Activated naive CD4-positive, alpha-beta T cell treated with anti-CD3 and anti-CD28 coated beads for 36 hours (primary cell): ENCODE measurements at regions not wholly inside any gene's neighbourhood (a gene's known extent, or its start where the extent isn't known, plus 50 kb on each side); places are given as distances from the start of the nearest gene placed in this dataset.
"Not testable (repeated sequence)": the region's sequence is repeated elsewhere in the genome, so short reads cannot be mapped to it uniquely, and the experiment has no call there.

ENCODE experiments used
- CTCF ChIA-PET: fragments of 350-600 bp; sonication (Branson Sonifier 250); formaldehyde crosslinking; loops from one replicate; lab custom pipeline; 2021; ENCODE audit warnings: antibody characterized with exemption; lab: Charles Lee
- DNase-seq: peaks from one replicate; pipeline ENCODE4 v3.0.0-alpha.2; 2020
- H3K27ac Mint-ChIP-seq: one replicate; pipeline ENCODE4 v1.8.0; 2021; ENCODE audit warnings: mild to moderate bottlenecking, mixed read lengths
- H3K27me3 Mint-ChIP-seq: one replicate; pipeline ENCODE4 v1.8.0; 2021; ENCODE audit warnings: low read depth, mixed read lengths
- H3K36me3 Mint-ChIP-seq: one replicate; pipeline ENCODE4 v1.8.0; 2021; ENCODE audit warnings: low read depth, mixed read lengths
- H3K4me1 Mint-ChIP-seq: one replicate; pipeline ENCODE4 v1.8.0; 2021; ENCODE audit warnings: low read depth, mixed read lengths
- H3K4me3 Mint-ChIP-seq: one replicate; pipeline ENCODE4 v1.8.0; 2021; ENCODE audit warnings: mild to moderate bottlenecking, moderate library complexity, mixed read lengths
- H3K9me3 Mint-ChIP-seq: one replicate; pipeline ENCODE4 v1.8.0; 2021; ENCODE audit warnings: mixed read lengths
- intact Hi-C: fragments of 100-400 bp; cut with micrococcal nuclease; formaldehyde crosslinking; loops from one replicate; pipeline ENCODE4 v1.15.1; 2023

GRCh38 chr20:30302786-30303185 is 954.7 kb upstream of the DEFB115 start:
- H3K9me3 Mint-ChIP-seq, H3K4me3 Mint-ChIP-seq, CTCF ChIA-PET: not testable (repeated sequence)

GRCh38 chr20:30309938-30310337 is 947.5 kb upstream of the DEFB115 start:
- intact Hi-C loops, H3K36me3 Mint-ChIP-seq, DNase-seq, CTCF ChIA-PET, H3K4me3 Mint-ChIP-seq, H3K9me3 Mint-ChIP-seq, H3K27me3 Mint-ChIP-seq, H3K27ac Mint-ChIP-seq, H3K4me1 Mint-ChIP-seq: not testable (repeated sequence)

More at GRCh38 chr20:30302786-30303185, 954.7 kb upstream of the DEFB115 start:
- DNase-seq, H3K27ac Mint-ChIP-seq, H3K27me3 Mint-ChIP-seq, intact Hi-C loops, H3K36me3 Mint-ChIP-seq, H3K4me1 Mint-ChIP-seq: not testable (repeated sequence)

GRCh38 chr20:30310385-30310784 is 947.1 kb upstream of the DEFB115 start:
- H3K27ac Mint-ChIP-seq, H3K4me1 Mint-ChIP-seq, intact Hi-C loops, CTCF ChIA-PET, H3K27me3 Mint-ChIP-seq, H3K4me3 Mint-ChIP-seq, H3K9me3 Mint-ChIP-seq, DNase-seq, H3K36me3 Mint-ChIP-seq: not testable (repeated sequence)

- H3K27ac Mint-ChIP-seq, intact Hi-C loops, H3K36me3 Mint-ChIP-seq, DNase-seq, H3K4me1 Mint-ChIP-seq, H3K4me3 Mint-ChIP-seq, CTCF ChIA-PET, H3K9me3 Mint-ChIP-seq: not testable (repeated sequence)
- H3K27me3 Mint-ChIP-seq: peaks cover 10% of the 10 kb centered on the region
Measured at GRCh38 chr20:30312220-30312619, 945.2 kb upstream of the DEFB115 start.

- H3K27ac Mint-ChIP-seq, H3K9me3 Mint-ChIP-seq, H3K4me3 Mint-ChIP-seq, CTCF ChIA-PET, H3K36me3 Mint-ChIP-seq, intact Hi-C loops, DNase-seq, H3K4me1 Mint-ChIP-seq: not testable (repeated sequence)
- peaks cover 21% of the 10 kb centered on the region for H3K27me3 Mint-ChIP-seq
Measured at GRCh38 chr20:30313660-30314059, 943.8 kb upstream of the DEFB115 start.

- H3K27ac Mint-ChIP-seq, CTCF ChIA-PET, H3K4me3 Mint-ChIP-seq: not testable (repeated sequence)
Measured at GRCh38 chr20:30316063-30316462, 941.4 kb upstream of the DEFB115 start.

GRCh38 chr20:30316532-30317299 is 940.7 kb upstream of the DEFB115 start:
- CTCF ChIA-PET, H3K27ac Mint-ChIP-seq, H3K4me3 Mint-ChIP-seq, H3K36me3 Mint-ChIP-seq, DNase-seq, H3K9me3 Mint-ChIP-seq, intact Hi-C loops, H3K4me1 Mint-ChIP-seq: not testable (repeated sequence)
- H3K27me3 Mint-ChIP-seq: peaks cover 21% of the 10 kb centered on the region

More at GRCh38 chr20:30316063-30316462, 941.4 kb upstream of the DEFB115 start:
- H3K36me3 Mint-ChIP-seq, H3K9me3 Mint-ChIP-seq, intact Hi-C loops, DNase-seq, H3K4me1 Mint-ChIP-seq: not testable (repeated sequence)
- peaks cover 21% of the 10 kb centered on the region for H3K27me3 Mint-ChIP-seq

GRCh38 chr20:30333744-30334143 is 923.7 kb upstream of the DEFB115 start:
- DNase-seq, CTCF ChIA-PET, H3K4me3 Mint-ChIP-seq, H3K36me3 Mint-ChIP-seq, intact Hi-C loops, H3K27me3 Mint-ChIP-seq, H3K4me1 Mint-ChIP-seq, H3K27ac Mint-ChIP-seq, H3K9me3 Mint-ChIP-seq: not testable (repeated sequence)

GRCh38 chr20:30337556-30337955 is 919.9 kb upstream of the DEFB115 start:
- H3K4me1 Mint-ChIP-seq, intact Hi-C loops, DNase-seq, H3K27ac Mint-ChIP-seq, H3K4me3 Mint-ChIP-seq, CTCF ChIA-PET, H3K36me3 Mint-ChIP-seq, H3K9me3 Mint-ChIP-seq, H3K27me3 Mint-ChIP-seq: not testable (repeated sequence)

GRCh38 chr20:30348932-30349331 is 908.5 kb upstream of the DEFB115 start:
- H3K4me1 Mint-ChIP-seq, H3K36me3 Mint-ChIP-seq, H3K9me3 Mint-ChIP-seq, H3K4me3 Mint-ChIP-seq, DNase-seq, H3K27me3 Mint-ChIP-seq, H3K27ac Mint-ChIP-seq, intact Hi-C loops: not testable (repeated sequence)
- CTCF ChIA-PET: interaction anchor here (0.6 kb wide), 1 partner anchor 1660 kb away, joined by 3 read pairs; no protein-coding TSS in a partner anchor

GRCh38 chr20:30356854-30357467 is 900.5 kb upstream of the DEFB115 start:
- CTCF ChIA-PET, H3K27ac Mint-ChIP-seq, intact Hi-C loops: not testable (repeated sequence)

GRCh38 chr20:30361756-30362155 is 895.7 kb upstream of the DEFB115 start:
- CTCF ChIA-PET, H3K4me3 Mint-ChIP-seq, H3K4me1 Mint-ChIP-seq, H3K27me3 Mint-ChIP-seq, intact Hi-C loops, H3K36me3 Mint-ChIP-seq, H3K9me3 Mint-ChIP-seq, H3K27ac Mint-ChIP-seq, DNase-seq: not testable (repeated sequence)

More at GRCh38 chr20:30356854-30357467, 900.5 kb upstream of the DEFB115 start:
- not testable (repeated sequence) for DNase-seq, H3K27me3 Mint-ChIP-seq, H3K4me3 Mint-ChIP-seq, H3K9me3 Mint-ChIP-seq, H3K4me1 Mint-ChIP-seq, H3K36me3 Mint-ChIP-seq

- H3K36me3 Mint-ChIP-seq, CTCF ChIA-PET, DNase-seq, H3K27me3 Mint-ChIP-seq, H3K9me3 Mint-ChIP-seq: not testable (repeated sequence)
- Mint-ChIP-seq H3K4me1 (peaks cover 18% of the 10 kb centered on the region), H3K27ac (peak overlapping the region; percentile 83), H3K4me3 (peak overlapping the region; percentile 71)
- intact Hi-C loops: loop anchor here (2.0 kb wide), 2 partner anchors 88 to 1774 kb away; no protein-coding TSS in a partner anchor
Measured at GRCh38 chr20:30376430-30376766, 881.1 kb upstream of the DEFB115 start.
